Loucy (cell line): ENCODE measurements at regions not wholly inside any gene's neighbourhood (a gene's known extent, or its start where the extent isn't known, plus 50 kb on each side); places are given as distances from the start of the nearest gene placed in this dataset.

Source experiments
- CTCF ChIP-seq: fragments of 200-600 bp; sonication (generic); conservative IDR thresholded peaks from 2 replicates; pipeline ENCODE4 v1.5.1; 2014; ENCODE audit warnings: mild to moderate bottlenecking, antibody characterized with exemption, low read length
- EZH2phosphoT487 ChIP-seq: fragments of 200-600 bp; IDR thresholded peaks from 2 replicates; pipeline ENCODE4 v1.6.1; 2018; ENCODE audit warnings: antibody characterized with exemption, mild to moderate bottlenecking, moderate library complexity, borderline replicate concordance

- TF ChIP-seq CTCF (no peak), EZH2phosphoT487 (no peak)
Observed at GRCh38 chr18:60915160-60915559, 418.1 kb upstream of the CDH20 start.
